Right lobe of liver (tissue), 6 donors: ENCODE measurements at regions not wholly inside any gene's neighbourhood (a gene's known extent, or its start where the extent isn't known, plus 50 kb on each side); places are given as distances from the start of the nearest gene placed in this dataset.

ENCODE experiments used
- ATAC-seq, 4 donors: fragments of 200-7000 bp; cut with Tn5 transposase; one replicate each; pipeline ENCODE4 v1.9.1; 2020; ENCODE audit warnings: mild to moderate bottlenecking in 4 of 4, moderate library complexity in 4 of 4
- DNase-seq, 3 donors: peaks; one replicate each; pipeline ENCODE4 v3.0.0-alpha.2; 2020
- H3K27ac ChIP-seq, 3 donors: fragments of 200-600 bp; one replicate each; pipeline ENCODE4 v1.8.0; 2022
- H3K27me3 ChIP-seq, 2 donors: fragments of 200-600 bp; one replicate each; pipeline ENCODE4 v1.8.0; 2022
- H3K36me3 ChIP-seq, 4 donors: fragments of 200-600 bp; sonication (generic) in 1 of 4; one replicate each; pipeline versions ENCODE4 v1.5.1 to v1.8.0; 2017 to 2022; ENCODE audit warnings: control low read depth in 1 of 4
- H3K4me1 ChIP-seq, 4 donors: fragments of 200-600 bp; sonication (generic) in 1 of 4; one replicate each; pipeline versions ENCODE4 v1.5.1 to v1.8.0; 2017 to 2022; ENCODE audit warnings: control low read depth in 1 of 4
- H3K4me3 ChIP-seq, 3 donors: fragments of 200-600 bp; one replicate each; pipeline ENCODE4 v1.8.0; 2022
- H3K9me3 ChIP-seq, 4 donors: fragments of 200-600 bp; sonication (generic) in 1 of 4; one replicate each; pipeline versions ENCODE4 v1.5.1 to v1.8.0; 2017 to 2022; ENCODE audit warnings: control low read depth in 1 of 4
- CTCF ChIP-seq, 4 donors: fragments of 200-600 bp in 3 of 4; fragments of 450-650 bp in 1 of 4; IDR thresholded peaks; one replicate each; pipeline versions ENCODE4 v1.5.1 to v1.8.0; 2016 to 2022; ENCODE audit warnings: antibody characterized with exemption in 4 of 4, mild to moderate bottlenecking in 2 of 4
- POLR2A ChIP-seq: fragments of 450-650 bp; IDR thresholded peaks from one replicate; pipeline ENCODE4 v1.6.1; 2017; ENCODE audit warnings: antibody characterized with exemption, mild to moderate bottlenecking
- WGBS: methylation state at CpG from one replicate; pipeline ENCODE4 v1.1.6; 2018; ENCODE audit warnings: low coverage, low lambda C conversion rate; ENCODE audit not compliant: insufficient coverage; ENCODE audit errors: missing lambda C conversion rate; 5-methylcytosine and 5-hydroxymethylcytosine counted together
- intact Hi-C, 2 donors: fragments of 100-400 bp; cut with DNase I; formaldehyde crosslinking; loops; one replicate each; pipeline versions ENCODE4 v1.11.2 to v1.14.1; 2022
- donor health status: DM: no; HTN: yes; CAD: no.
- donor health status: DM: no; HTN: no; CAD: no.
- donor health status: DM: no; HTN: no; CAD: no.
- donor health status: DM: no; HTN: yes; CAD: no.
- donor health status: DM: no; HTN: yes; CAD: no.

GRCh38 chr7:81031996-81032395 is 113.1 kb upstream of the SEMA3C start:
- Histone ChIP-seq H3K4me3 (no peak overlapping the region), H3K9me3 (no peaks in the 10 kb centered on the region), H3K27me3 (no peaks in the 10 kb centered on the region), H3K36me3 (no peaks in the 10 kb centered on the region), H3K4me1 (no peaks in the 10 kb centered on the region), H3K27ac (no peak overlapping the region)
- TF ChIP-seq POLR2A (no peak), CTCF (IDR thresholded peaks at IDR 0.05) (no peak)
- 57% methylated on average over 3 of the region's 3 CpGs for WGBS
- DNase-seq (no peak), ATAC-seq (no peak)
- intact Hi-C loops: no loop called here

DNA sequence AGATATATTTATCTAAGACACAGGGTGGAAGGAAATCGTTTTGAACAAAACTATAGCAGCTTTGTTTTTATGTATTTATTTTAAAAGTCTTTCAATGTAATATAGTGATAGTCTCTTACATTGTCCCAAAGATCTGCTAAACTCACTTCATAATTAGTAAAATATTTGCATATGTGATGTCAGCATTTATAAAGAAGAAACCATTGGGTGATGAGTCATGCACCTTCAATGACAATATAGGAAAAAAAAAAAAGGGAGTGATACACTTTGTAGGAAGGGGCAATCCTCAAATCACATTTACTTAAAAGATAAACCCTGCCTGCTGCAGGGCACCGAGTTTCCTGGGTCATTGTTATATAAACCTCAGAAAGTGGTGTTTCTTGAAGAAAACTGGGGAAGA is 112.4 kb upstream of the SEMA3C start:
- no peak overlapping the region for H3K27ac ChIP-seq
- ATAC-seq: no peak
- no peaks in the 10 kb centered on the region for H3K4me1 ChIP-seq
- H3K27me3 ChIP-seq: no peaks in the 10 kb centered on the region
- 21% methylated on average over 2 of the region's 2 CpGs for WGBS
- intact Hi-C loops: no loop called here
- no peak for TF ChIP-seq CTCF (IDR thresholded peaks at IDR 0.05)
- no peak for TF ChIP-seq POLR2A
- H3K9me3 ChIP-seq: no peaks in the 10 kb centered on the region
- no peak overlapping the region for H3K4me3 ChIP-seq
- no peaks in the 10 kb centered on the region for H3K36me3 ChIP-seq
- DNase-seq: no peak

GRCh38 chr7:81030472-81030871 is 111.6 kb upstream of the SEMA3C start:
- Histone ChIP-seq H3K27ac (no peak overlapping the region), H3K4me3 (no peak overlapping the region), H3K27me3 (no peaks in the 10 kb centered on the region), H3K9me3 (no peaks in the 10 kb centered on the region), H3K4me1 (no peaks in the 10 kb centered on the region), H3K36me3 (no peaks in the 10 kb centered on the region)
- no peak for TF ChIP-seq CTCF (IDR thresholded peaks at IDR 0.05)
- TF ChIP-seq POLR2A: no peak
- DNase-seq (no peak), ATAC-seq (no peak)
- intact Hi-C loops: no loop called here
- 41% methylated on average over 3 of the region's 3 CpGs for WGBS

DNA sequence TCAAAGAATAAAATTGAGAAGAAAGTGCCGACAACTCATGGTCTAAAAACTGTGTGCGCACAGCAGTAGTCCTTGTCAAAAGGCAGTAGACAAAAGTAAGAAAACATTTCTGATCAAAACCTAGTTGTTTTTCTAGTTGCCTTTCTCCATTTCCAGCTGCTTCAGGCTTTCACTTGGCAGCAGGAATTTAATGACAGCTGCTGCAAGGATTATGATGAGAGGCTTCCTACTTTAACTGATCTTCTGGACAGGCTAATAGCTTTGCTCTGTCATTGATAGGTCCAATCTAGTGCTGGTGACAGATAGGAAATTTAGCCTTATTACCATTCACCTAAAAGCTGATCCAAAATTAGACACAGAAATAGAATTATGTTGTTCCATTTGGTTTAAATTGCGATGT is 110.7 kb upstream of the SEMA3C start:
- no peaks in the 10 kb centered on the region for H3K4me1 ChIP-seq
- no peak overlapping the region for H3K27ac ChIP-seq
- 75% methylated on average over 3 of the region's 3 CpGs for WGBS
- no peak for TF ChIP-seq CTCF (IDR thresholded peaks at IDR 0.05)
- no peak for TF ChIP-seq POLR2A
- ATAC-seq: no peak
- H3K36me3 ChIP-seq: no peaks in the 10 kb centered on the region
- no peak for DNase-seq
- H3K9me3 ChIP-seq: no peaks in the 10 kb centered on the region
- no peaks in the 10 kb centered on the region for H3K27me3 ChIP-seq
- intact Hi-C loops: no loop called here
- H3K4me3 ChIP-seq: no peak overlapping the region

GRCh38 chr7:81025360-81025759 is 106.5 kb upstream of the SEMA3C start:
- no peaks in the 10 kb centered on the region for H3K36me3 ChIP-seq
- no peak overlapping the region for H3K4me3 ChIP-seq
- intact Hi-C loops: no loop called here
- H3K4me1 ChIP-seq: no peaks in the 10 kb centered on the region
- H3K27me3 ChIP-seq: no peaks in the 10 kb centered on the region
- TF ChIP-seq POLR2A (no peak), CTCF (IDR thresholded peaks at IDR 0.05) (no peak)
- H3K9me3 ChIP-seq: no peaks in the 10 kb centered on the region
- H3K27ac ChIP-seq: no peak overlapping the region
- 81% methylated on average over 2 of the region's 2 CpGs for WGBS
- DNase-seq: no peak
- no peak for ATAC-seq
